ENCODE measurements at regions not wholly inside any gene's neighbourhood (a gene's known extent, or its start where the extent isn't known, plus 50 kb on each side); places are given as distances from the start of the nearest gene placed in this dataset.

DNA sequence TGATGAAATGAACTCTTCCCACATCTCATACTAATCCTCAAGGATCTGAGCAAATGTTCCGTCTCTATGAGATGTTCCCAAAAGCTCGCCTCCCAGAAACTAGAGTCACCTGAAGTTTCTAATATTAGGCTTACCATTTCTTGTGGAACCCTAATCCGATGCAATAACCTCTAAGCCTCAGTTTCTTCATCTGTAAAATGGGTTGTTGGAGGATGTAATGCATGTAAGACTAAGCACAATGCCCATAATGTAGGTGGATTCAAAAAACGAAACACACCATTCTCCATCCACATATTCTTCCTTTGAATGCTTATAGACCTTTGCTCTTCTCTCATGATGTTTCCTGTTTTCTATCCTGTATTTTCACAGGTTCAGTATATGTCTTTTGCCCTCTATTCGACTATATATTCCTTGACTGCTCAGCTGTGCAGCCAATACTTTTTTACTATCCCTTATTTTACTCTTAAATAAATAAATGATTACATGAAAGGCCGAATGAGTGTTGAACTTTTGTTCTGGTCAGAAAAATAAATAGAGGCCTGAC, 307.3 kb upstream of the G2E3 start:
- no peak for DNase-seq (ENCODE audit: low read depth)
- TF ChIP-seq, protein P1, sequence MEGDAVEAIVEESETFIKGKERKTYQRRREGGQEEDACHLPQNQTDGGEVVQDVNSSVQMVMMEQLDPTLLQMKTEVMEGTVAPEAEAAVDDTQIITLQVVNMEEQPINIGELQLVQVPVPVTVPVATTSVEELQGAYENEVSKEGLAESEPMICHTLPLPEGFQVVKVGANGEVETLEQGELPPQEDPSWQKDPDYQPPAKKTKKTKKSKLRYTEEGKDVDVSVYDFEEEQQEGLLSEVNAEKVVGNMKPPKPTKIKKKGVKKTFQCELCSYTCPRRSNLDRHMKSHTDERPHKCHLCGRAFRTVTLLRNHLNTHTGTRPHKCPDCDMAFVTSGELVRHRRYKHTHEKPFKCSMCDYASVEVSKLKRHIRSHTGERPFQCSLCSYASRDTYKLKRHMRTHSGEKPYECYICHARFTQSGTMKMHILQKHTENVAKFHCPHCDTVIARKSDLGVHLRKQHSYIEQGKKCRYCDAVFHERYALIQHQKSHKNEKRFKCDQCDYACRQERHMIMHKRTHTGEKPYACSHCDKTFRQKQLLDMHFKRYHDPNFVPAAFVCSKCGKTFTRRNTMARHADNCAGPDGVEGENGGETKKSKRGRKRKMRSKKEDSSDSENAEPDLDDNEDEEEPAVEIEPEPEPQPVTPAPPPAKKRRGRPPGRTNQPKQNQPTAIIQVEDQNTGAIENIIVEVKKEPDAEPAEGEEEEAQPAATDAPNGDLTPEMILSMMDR (conservative IDR thresholded peaks at IDR 0.05; ENCODE audit: low read length) = no peak

DNA sequence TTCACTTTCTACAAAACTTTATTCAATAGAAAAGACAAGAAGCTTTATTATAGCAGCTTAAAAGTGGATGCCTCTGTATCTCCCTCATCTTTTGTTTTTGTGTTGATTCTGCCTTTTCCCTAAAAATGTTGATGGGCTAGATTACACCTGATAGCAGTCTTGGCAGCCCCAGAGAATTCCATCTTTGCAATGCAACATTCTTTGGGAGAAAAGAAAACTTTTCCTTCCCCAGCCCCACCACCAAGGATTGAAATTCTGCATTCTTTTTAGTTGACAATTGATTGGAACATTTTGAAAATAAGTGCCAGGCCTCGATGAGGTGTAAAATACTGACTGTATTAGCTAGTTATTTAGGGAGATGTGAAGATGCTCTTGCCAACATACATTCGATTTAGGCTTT, 306.8 kb upstream of the G2E3 start:
- DNase-seq (ENCODE audit: low read depth) = no peak
- TF ChIP-seq, protein P1 (conservative IDR thresholded peaks at IDR 0.05; ENCODE audit: low read length) = no peak

More for the DNA sequence above, 307.3 kb upstream of the G2E3 start:
- no peak overlapping the region for H3K4me3 ChIP-seq (ENCODE audit: low read length)

DNA sequence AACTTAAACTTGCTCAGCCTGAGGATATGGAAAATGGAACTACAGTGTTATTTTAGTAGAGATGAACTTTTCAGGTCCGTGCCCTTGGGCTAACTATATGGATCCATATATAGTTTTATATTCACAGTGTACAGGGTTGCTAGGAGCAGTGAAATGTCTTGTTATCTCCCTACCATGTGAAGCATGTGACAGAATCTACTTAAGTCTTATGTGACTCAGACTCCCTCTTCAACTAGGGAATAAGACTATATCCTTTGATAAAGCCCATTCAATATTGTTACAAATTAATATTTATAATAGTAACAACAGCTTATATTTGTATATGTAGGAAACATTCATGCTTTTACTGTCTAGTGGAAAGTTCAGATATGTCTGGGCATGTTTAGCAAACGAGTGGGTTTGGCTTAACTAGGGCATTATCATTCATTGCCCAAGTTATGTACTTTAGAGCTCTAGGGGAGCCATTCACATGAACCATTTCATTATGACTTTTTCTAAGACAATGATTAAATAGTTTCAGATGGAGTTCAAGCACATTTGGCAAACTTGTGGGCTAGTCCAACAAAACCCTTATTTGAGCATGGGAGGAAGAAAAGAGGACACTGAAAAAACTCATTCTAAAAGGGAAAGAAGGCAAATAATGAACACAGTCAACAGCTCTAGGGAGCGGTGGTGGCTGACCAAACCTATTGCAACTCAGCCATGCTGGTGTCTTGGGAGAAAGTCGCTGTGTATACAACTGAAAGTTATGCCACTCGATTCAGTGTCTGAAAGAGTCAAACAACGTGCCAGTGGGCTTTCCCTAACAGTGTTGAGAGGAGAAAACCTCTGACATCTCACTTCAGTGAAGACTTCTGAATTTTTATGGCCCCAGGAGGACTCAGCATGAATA, 305.9 kb upstream of the G2E3 start:
- peak; percentile 43 for DNase-seq (ENCODE audit: low read depth)
- no peak overlapping the region for H3K4me3 ChIP-seq (ENCODE audit: low read length)
- TF ChIP-seq, protein P1 (conservative IDR thresholded peaks at IDR 0.05; ENCODE audit: low read length) = no peak

More for the DNA sequence above, 306.8 kb upstream of the G2E3 start:
- no peak overlapping the region for H3K4me3 ChIP-seq (ENCODE audit: low read length)

DNA sequence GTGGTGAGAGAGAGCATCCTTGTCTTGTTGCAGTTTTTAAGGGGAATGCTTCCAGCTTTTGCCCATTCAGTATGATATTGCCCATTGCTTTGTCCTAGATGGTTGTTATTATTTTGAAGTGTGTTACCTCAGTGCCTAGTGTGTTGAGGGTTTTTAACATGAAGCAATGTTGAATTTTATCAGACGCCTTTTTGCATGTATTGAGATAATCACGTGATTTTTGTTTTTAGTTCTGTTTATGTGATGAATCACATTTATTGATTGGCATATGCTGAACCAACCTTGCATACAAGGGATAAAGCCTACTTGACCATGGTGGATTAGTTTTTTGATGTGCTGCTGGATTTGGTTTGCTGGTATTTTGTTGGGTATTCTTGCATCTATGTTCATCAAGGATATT, 302.3 kb upstream of the G2E3 start:
- no peak for DNase-seq (ENCODE audit: low read depth)
- TF ChIP-seq, protein P1 (conservative IDR thresholded peaks at IDR 0.05; ENCODE audit: low read length) = no peak
- no peak overlapping the region for H3K4me3 ChIP-seq (ENCODE audit: low read length)

DNA sequence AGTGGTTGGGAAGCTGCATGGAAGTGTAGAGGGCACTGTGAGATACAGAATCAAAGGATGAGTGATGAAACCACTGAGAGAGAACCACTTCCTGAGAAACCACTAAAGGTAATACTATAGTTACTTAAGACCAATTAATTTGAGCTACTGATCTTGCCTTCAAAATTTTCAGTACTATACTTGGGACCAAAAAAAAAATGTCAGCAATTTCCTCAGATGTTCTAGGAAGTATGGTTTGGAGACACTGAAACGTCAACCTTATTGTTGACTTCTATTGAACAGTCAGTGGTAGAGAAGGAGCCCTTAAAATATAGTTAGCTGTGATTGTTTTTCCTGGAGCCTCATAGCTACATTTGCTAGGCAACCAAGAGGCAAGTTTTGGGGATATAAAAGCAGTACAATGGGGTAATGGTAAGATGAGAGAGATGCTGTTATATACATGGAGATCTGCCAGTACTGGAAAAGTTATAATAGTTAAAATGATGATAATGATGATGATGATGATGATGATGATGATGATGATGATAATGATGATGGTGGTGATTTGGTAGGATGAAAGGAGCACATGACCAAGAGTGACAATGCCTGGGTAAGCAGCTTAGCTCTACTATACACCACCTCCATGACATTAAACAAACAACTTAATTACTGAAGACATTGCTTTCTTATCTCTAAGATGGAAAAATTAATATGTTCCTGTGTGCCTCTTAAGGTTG, 300.9 kb upstream of the G2E3 start:
- H3K4me3 ChIP-seq (ENCODE audit: low read length) = no peak overlapping the region
- TF ChIP-seq, protein P1 (conservative IDR thresholded peaks at IDR 0.05; ENCODE audit: low read length) = no peak
- DNase-seq (ENCODE audit: low read depth) = no peak

DNA sequence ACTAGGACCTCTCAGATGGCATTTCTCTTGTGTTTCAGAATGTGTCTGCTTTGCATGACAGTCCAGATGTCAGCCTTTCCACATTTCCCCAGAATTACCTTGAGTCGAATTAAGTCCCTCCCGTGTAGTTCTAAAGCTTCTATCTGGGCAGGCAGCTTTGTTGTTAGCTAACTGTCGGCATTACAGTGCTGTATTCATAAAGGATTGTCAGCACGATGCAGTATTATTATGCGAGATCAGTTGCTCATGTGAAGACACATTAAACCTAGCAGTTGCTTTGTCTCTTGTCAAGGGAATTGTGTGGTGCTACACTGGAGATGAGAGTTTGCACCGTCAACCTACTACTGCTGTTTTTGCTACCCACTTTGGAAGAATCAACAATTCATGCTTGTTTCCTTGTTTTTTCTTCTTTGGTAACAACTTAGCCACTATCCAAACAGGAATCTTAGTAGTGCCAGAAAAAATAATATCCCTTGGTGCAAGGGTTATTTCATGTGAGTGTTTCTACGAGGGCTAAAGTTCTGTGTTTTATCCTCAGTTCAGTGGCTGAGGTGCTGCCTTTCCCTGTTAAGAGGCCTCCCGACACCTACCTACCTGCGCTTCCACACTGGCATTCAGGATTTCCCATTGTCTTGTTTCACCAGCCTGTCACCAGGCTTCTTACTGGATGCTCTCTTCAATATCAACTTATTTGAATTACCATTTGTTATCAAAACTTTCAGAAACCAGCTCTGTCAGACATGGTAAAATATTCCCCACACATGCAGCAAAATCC, 297.9 kb upstream of the G2E3 start:
- TF ChIP-seq, protein P1 (conservative IDR thresholded peaks at IDR 0.05; ENCODE audit: low read length) = no peak
- H3K4me3 ChIP-seq (ENCODE audit: low read length) = no peak overlapping the region
- no peak for DNase-seq (ENCODE audit: low read depth)
